ENCODE measurements at regions not wholly inside any gene's neighbourhood (a gene's known extent, or its start where the extent isn't known, plus 50 kb on each side); places are given as distances from the start of the nearest gene placed in this dataset.
"Not testable (repeated sequence)": the region's sequence is repeated elsewhere in the genome, so short reads cannot be mapped to it uniquely, and the experiment has no call there.

- no peak for DNase-seq
Measured at GRCh38 chr10:9505546-9505945, 1451.1 kb downstream of the GATA3 start.

DNA sequence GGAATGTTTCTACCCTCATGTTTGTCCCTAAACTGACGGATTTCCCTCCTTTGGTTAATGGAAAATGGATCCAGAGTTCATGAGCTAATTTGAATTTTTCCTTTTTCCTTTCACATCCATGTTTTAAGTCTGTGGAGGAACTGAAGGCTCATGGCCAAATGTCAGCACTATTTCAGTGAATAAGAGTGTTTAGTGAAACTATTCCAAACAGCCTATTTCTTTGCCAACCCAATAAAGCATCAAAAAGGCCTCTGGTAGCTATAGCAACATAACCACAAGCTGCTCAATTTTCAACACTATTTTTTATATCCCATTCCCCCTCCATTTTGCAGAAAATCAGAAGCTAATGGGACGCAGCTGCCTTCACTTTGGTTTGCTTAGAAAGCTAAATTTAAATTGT, 1454.1 kb downstream of the GATA3 start:
- no peak for DNase-seq

DNA sequence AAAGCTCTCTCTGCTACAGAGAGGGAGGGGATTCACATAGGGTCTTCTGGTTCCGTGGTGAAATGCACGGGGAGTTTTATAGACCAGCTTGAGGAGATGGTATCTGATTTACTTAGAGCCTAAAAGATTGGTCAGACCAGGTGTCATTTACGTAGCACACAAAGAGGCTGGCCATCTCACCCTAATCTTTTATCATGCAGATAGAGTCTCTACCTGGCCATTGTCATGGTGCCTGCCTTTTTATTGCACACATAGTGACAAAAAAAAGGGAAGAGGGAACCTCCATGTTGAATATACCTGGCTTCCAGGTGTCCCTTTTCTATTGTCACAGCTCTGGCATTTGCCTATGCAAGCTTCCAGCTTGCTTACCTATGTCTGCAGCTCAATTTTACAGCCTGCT, 1456.1 kb downstream of the GATA3 start:
- DNase-seq, result no peak

DNA sequence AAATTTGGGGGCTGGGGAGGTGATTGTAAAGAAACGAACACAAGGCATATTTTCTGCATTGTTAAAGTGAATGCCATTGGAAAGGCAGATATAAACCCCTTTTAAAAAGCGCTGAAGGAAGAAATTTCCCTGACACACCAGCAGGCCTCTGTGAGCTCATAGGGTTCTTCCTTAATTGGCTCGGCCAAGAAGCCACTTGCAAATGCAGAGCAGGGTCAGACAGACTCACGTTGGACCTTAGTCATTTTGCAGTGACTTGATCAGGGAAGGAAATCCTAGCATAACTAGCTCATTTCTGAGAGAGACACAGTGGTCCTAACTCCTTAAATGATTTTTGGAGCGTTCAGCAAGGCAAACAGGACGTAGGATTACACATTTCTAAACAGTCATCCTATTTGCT, 1461.4 kb downstream of the GATA3 start:
- DNase-seq, result no peak

DNA sequence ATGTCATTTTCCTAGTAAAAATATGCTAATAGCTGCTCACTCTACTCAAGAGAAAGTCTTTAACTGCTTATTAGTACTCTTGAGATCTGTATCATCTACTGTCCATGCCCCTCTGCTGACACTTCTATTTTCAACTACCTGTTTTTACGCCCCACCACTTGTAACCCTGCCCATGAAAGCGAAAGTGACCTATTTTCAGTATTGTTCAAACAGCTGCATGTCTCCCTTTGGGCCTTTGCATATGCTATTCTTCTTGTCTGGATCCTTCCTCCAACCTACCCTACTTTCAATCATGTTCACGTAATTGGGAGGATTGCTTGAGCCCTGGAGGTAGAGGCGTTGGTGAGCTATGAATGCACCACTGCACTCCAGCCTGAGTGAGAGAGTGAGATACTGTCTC, 1481.3 kb downstream of the GATA3 start:
- no peak for DNase-seq

- DNase-seq, result no peak
Measured at GRCh38 chr10:9545073-9545472, 1472.6 kb upstream of the CELF2 start.

DNA sequence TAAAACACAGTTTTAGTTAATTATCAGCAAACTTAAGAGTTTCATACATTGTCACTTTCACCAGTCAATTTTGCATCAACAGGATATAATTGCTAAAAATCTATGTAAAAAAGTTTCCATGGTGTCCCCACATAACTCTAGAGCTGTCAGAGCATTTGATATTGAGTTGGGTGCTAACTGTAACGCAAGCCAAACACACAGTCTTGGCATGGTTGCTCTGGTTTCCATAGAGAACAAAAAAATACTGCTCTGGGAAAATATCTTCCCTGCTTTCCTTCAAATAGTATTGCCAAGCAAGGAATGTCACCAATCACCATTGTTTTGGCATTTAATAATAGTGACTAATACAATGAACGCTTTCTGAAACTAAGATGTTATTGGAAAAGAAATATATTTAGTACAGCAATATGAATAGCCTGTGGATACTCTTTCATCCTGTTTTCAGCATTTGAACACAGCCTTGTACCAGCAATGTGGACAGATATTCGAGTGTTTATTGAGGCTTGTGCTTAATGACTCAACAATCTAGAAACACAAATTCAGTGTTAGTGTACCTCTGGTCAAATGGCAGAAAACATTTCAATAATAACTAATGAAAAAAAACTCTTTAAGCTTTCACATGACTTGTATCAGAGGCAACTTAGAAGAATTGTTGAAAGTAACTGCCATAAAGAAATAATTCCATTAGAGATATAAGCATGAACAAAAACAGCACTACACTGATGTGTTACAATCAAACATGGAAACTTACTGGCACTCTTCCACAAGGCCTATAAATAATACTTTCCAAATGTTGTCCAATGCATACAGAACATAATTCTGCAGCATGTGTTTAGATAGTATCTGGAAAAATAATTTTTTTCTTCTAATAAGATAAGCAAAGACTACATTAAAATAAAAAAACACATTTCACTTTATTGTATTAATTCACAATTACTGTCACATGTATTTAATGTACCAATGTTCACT, 1469.5 kb upstream of the CELF2 start:
- no peak for DNase-seq

DNA sequence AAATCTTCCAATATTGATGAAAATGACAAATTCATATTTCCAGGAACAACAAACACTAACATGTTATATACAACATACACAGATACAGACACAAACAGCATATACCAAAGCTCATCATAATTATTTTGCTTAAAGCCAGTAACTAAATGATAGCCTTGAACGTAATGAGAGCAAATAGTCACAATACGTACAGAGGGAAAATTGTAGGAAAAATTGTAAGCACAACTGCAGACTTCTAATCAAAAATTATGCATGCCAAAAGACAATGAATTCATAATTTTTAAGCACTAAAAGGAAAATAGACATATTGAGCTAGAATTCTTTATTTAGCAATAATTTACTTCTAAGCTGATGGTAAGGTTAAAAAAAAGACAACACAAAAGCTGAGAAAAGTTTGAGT, 1466.9 kb upstream of the CELF2 start:
- DNase-seq, result no peak

DNA sequence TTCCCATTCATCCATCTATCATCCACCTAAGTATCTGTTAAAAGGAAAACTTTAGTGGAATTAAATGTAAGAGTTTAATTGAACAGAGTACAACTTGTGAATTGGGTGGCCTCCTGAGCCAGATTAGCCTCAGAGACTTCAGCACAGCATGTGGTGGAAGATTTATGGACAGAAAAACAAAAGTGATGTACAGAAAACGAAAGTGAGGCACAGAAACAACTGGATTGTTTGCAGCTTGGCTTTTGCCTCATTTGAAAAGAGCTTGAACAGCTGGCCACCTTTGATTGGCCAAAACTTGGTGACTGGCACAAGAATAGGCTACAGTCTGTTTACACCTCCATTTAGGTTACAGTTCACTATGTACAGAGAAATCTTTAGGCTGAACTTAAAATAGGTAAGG, 1463.4 kb upstream of the CELF2 start:
- DNase-seq, result no peak

DNA sequence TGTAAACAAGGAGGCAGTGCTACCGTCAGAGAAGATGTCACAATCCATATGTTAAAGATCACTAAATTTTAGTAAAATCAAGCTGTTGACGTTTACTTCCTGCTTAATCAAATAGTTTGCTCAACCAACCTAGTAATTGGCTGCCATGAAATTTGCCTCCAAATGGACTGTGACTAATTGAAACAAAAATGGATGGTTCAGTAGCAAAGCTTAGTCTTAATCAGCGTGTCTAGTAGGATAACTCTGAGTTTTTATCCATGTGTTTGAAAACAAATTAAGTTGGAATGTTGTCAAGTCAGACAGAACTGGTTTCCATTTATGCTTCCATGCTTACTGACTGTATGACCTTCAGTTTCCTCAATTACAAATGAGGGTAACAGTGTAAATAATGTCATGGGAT, 1456.7 kb upstream of the CELF2 start:
- no peak for DNase-seq

DNA sequence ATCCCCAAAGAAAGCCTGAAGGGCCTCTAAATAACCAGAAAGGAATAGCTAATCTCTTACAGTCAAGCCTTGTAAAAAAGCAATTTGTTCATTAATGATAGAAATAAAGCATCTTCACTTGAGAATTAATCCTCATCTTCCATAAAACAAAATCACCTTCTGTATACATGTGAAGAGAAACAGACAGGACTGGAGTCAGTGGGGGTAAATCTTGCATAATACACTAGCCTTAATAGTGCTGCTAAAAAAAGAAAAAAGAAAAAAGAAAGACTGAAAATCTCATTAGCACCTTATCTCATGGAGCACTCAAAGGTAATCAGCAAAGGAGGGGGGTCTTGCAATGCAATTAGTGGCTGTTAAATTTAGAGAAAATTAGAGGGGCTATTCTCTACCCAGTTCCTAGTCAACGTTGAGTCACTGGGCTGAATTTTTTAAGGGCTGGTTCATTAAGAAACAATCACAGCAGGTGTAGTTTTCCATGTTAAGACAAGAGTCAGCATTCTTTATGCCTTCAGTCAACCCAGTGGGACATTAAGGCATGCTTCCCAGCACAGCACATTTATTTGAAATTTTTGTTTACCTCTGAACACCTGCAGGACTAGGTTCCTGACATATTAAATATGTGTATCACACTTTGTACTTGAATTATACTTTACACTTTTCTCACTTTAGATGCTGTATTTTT, 1455.7 kb upstream of the CELF2 start:
- DNase-seq, result no peak

- no peak for DNase-seq
Measured at GRCh38 chr10:9577746-9578145, 1439.9 kb upstream of the CELF2 start.

DNA sequence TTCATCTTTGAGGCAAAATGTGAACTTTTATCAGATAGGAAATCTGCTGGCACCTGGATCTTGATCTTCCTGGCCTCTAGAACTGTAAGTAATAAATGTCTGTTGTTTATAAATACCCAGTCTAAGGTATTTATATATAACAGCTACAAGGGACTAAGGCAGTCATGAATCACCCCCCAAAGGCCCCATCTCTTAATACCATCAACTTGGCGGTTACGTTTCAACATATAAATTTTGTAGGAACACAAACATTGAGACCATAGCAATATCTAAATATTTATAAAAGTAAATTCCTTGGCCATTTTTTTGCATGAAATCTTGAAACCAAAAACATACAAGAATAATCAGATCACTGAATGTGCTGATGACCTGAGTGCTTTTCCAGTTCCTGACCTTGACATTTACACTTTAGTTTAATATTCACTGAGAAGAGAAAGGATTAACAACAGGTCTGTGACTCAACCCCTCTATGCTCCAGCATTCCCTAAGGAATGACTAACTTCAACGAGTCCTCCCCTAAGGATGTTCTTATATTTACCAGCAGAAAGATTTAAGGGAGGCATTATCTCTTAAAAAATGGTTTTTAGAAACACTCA, 1438.5 kb upstream of the CELF2 start:
- no peak for DNase-seq

DNA sequence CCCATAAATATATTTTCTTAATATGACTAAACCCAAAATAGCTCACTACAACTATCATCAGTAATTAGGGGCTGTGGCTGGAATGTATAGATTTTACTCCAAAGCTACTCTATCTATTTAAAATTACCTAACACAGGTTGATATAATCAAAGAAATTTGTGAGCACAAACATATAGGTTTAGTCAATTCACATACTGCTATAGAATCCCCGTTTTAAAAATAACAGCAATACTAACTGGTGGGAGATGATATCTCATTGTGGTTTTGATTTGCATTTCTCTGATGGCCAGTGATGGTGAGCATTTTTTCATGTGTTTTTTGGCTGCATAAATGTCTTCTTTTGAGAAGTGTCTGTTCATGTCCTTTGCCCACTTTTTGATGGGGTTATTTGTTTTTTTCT, 1434.9 kb upstream of the CELF2 start:
- DNase-seq, result not testable (repeated sequence)

- no peak for DNase-seq
Measured at GRCh38 chr10:9596368-9596920, 1421.2 kb upstream of the CELF2 start.

- no peak for DNase-seq
Measured at GRCh38 chr10:9602998-9603397, 1414.7 kb upstream of the CELF2 start.

- DNase-seq, result no peak
Measured at GRCh38 chr10:9603972-9604371, 1413.7 kb upstream of the CELF2 start.

DNA sequence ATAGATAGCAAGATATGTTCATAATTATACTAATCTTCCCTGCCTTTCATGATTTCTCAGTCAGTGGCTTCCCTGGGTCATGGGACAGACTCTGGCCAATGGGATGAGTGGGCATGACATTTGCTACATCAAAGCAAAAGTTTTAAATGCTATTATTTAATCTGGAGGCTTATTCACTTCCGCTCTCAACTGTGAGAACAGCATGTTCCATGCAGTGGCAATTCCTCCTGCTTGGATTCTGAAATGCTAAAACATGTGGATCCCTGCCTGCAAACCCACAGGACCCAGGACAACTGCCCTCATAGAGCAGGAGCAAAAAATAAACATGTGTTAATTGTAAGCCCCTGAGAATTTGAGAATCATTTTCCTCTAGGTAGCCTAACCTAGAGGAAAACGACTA, 1412.4 kb upstream of the CELF2 start:
- DNase-seq, result no peak

GRCh38 chr10:9608602-9609001, 1409.1 kb upstream of the CELF2 start:
- no peak for DNase-seq

DNA sequence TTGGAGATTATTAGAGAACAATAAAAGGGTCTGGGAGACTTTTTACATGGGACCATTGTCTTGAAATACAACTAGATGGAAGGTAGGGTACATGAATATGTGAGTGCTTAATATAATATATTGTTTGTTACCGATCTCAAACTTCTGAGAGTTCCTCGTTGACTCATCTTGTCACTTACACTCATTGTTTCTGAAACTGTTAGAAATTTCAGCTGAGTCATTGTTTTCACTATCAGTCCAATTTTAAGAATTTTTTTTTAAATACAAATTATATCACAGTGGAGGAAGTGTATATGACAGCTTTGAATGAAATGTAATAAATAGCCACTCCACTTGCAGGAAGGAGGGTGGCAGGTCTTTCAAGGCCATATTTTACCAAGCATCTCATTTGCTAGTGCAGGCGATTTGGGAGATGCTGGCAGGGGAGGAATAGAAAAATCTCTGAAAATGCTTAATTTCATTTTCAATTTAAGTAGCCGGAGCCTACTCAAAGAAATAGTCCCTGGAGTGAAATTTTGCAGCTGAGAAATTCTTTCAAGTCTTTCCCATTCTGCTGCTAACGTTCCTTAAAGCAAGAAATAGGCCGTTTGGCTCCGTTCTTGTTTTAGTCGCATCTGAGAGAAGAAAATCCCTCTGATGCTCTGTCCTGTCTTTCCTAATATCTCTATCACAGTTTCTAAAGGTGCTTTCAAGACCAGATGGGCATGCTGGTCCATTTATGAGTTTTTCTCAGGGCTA, 1404.2 kb upstream of the CELF2 start:
- DNase-seq, result no peak

DNA sequence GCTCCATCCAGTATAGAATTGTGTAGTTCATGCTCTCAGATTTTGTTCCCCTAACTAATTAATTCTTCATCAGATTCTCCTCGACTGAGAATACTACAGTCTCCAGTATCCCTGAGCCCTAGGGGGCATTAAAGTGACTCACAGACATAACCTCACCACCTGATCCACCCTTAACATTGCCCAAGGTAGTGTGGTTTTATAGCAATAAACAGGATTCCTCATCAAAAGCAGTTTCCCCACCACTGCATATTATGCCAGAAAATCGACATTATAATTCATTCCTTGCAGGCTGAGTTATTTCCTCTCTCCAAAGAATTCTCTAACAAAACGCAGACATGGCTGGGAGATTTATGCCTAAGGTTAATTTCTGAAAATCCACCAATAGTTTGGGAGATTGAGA, 1402.5 kb upstream of the CELF2 start:
- no peak for DNase-seq

GRCh38 chr10:9621216-9621615, 1396.5 kb upstream of the CELF2 start:
- no peak for DNase-seq

DNA sequence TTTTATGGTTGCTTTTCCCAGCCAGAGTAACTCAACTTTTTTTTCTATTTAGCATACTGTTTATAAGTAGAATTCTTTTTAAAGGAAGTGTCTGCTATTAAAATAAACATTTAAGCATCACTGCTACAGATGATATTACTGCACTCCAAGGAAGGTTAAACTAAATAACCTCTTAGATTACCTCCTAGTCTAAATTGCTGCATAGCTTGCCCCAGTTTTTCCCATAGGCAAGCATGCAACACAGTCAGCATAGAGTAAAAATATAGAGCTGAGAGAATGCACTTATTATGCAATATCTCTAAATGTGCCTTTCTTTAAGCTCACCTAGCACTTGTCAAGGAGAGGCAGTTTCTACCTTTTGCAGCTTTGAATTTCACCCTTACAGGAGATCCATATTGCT, 1392.4 kb upstream of the CELF2 start:
- DNase-seq, result no peak
